ENCODE measurements at regions not wholly inside any gene's neighbourhood (a gene's known extent, or its start where the extent isn't known, plus 50 kb on each side); places are given as distances from the start of the nearest gene placed in this dataset.
A peak's percentile ranks its signal among the peaks of the same experiment; 100 is the strongest.
"Not testable (repeated sequence)": the region's sequence is repeated elsewhere in the genome, so short reads cannot be mapped to it uniquely, and the experiment has no call there.

GRCh38 chr21:28592205-28592865, 400.3 kb downstream of the LTN1 start:
- DNase-seq (ENCODE audit: low read depth) = no peak
- H3K4me3 ChIP-seq (replicated peaks; ENCODE audit: low read depth, low read length) = no peak overlapping the region
- TF ChIP-seq, protein P1, sequence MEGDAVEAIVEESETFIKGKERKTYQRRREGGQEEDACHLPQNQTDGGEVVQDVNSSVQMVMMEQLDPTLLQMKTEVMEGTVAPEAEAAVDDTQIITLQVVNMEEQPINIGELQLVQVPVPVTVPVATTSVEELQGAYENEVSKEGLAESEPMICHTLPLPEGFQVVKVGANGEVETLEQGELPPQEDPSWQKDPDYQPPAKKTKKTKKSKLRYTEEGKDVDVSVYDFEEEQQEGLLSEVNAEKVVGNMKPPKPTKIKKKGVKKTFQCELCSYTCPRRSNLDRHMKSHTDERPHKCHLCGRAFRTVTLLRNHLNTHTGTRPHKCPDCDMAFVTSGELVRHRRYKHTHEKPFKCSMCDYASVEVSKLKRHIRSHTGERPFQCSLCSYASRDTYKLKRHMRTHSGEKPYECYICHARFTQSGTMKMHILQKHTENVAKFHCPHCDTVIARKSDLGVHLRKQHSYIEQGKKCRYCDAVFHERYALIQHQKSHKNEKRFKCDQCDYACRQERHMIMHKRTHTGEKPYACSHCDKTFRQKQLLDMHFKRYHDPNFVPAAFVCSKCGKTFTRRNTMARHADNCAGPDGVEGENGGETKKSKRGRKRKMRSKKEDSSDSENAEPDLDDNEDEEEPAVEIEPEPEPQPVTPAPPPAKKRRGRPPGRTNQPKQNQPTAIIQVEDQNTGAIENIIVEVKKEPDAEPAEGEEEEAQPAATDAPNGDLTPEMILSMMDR (IDR thresholded peaks at IDR 0.05; ENCODE audit: low read length, missing control alignments) = no peak

DNA sequence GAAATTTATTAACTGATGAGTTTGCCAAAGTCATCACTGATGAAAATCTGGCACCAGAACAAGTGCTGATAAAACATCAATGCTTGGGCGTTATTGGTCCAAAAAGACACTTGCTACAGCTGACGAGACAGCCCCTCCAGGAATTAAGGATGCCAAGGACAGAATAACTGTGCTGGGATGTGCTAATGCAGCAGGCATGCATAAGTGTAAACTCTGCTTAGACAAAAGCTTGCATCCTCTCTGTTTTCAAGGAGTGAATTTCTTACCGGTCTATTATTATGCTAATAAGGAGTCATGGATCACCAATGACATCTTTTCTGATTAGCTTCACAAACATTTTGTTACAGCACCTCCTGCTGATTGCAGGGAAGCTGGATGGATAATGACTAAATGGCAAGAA, 402.0 kb downstream of the LTN1 start:
- H3K4me3 ChIP-seq (replicated peaks; ENCODE audit: low read depth, low read length) = no peak overlapping the region
- TF ChIP-seq, protein P1 (IDR thresholded peaks at IDR 0.05; ENCODE audit: low read length, missing control alignments) = no peak
- no peak for DNase-seq (ENCODE audit: low read depth)

- TF ChIP-seq, protein P1 (IDR thresholded peaks at IDR 0.05; ENCODE audit: low read length, missing control alignments) = no peak
- no peak for DNase-seq (ENCODE audit: low read depth)
- H3K4me3 ChIP-seq (replicated peaks; ENCODE audit: low read depth, low read length) = no peak overlapping the region
These were observed 402.7 kb downstream of the LTN1 start for GRCh38 chr21:28590026-28590425.

DNA sequence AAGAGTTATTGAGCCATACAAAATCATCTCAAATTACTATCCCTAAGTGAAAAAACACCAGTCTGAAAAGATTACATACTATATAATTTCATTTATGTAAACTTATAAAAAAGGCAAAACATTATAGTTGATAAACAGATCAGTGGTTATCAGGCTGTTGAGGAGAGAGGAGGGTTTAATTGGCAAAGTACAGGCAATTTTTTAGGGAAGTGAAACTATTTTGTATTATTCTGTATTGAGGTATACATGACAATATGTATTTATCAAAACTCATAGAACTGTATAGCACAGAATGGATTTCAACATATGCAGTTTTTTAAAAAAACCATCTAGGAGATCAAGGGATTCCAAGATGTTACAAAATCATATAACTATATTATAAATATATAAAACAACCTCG, 403.7 kb downstream of the LTN1 start:
- TF ChIP-seq, protein P1 (IDR thresholded peaks at IDR 0.05; ENCODE audit: low read length, missing control alignments) = no peak

DNA sequence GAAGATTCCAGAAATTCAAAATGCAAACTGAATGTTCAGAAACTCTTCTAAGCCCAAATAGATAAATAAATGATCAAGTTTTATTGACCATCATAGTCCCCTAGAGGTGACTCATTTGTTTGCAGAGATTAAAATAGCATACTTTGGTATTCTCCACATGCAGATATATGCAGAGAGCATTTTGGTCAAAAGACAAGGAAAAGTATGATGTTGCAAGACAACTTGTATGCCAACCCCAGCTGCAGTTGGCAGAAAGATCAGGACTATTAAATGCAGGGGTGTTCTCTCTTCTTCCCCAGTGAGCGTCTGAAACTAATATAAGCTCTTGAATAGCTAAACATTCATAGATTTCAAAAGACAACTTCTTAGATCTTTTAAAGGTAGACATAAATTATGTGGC, 404.9 kb downstream of the LTN1 start:
- DNase-seq (ENCODE audit: low read depth) = peak; percentile 7
- TF ChIP-seq, protein P1 (IDR thresholded peaks at IDR 0.05; ENCODE audit: low read length, missing control alignments) = no peak
- H3K4me3 ChIP-seq (replicated peaks; ENCODE audit: low read depth, low read length) = no peak overlapping the region

More for the DNA sequence above, 403.7 kb downstream of the LTN1 start:
- H3K4me3 ChIP-seq (replicated peaks; ENCODE audit: low read depth, low read length) = no peak overlapping the region
- no peak for DNase-seq (ENCODE audit: low read depth)

GRCh38 chr21:28581976-28582375, 410.7 kb downstream of the LTN1 start:
- TF ChIP-seq, protein P1 (IDR thresholded peaks at IDR 0.05; ENCODE audit: low read length, missing control alignments) = no peak
- no peak for DNase-seq (ENCODE audit: low read depth)
- H3K4me3 ChIP-seq (replicated peaks; ENCODE audit: low read depth, low read length) = no peak overlapping the region

GRCh38 chr21:28581311-28581731, 411.4 kb downstream of the LTN1 start:
- not testable (repeated sequence) for H3K4me3 ChIP-seq (replicated peaks; ENCODE audit: low read depth, low read length)
- peak; percentile 19 for DNase-seq (ENCODE audit: low read depth)
